GM12878 (cell line): ENCODE measurements at regions not wholly inside any gene's neighbourhood (a gene's known extent, or its start where the extent isn't known, plus 50 kb on each side); places are given as distances from the start of the nearest gene placed in this dataset.

ENCODE experiments used
- RAD21 ChIP-seq: IDR thresholded peaks from 2 replicates; pipeline ENCODE4 v1.6.1; 2011; ENCODE audit warnings: mild to moderate bottlenecking, low read depth, low read length, moderate library complexity; ENCODE audit not compliant: insufficient read depth
- SMC3 ChIP-seq: IDR thresholded peaks from 2 replicates; pipeline ENCODE4 v1.6.1; 2011; ENCODE audit warnings: low read length, improper control_type of control experiment, borderline replicate concordance

GRCh38 chr13:54029720-54030119 is 1001.1 kb downstream of the OLFM4 start:
- TF ChIP-seq SMC3 (no peak), RAD21 (no peak)
